Mammary epithelial cell (primary cell): ENCODE measurements at regions not wholly inside any gene's neighbourhood (a gene's known extent, or its start where the extent isn't known, plus 50 kb on each side); places are given as distances from the start of the nearest gene placed in this dataset.

Source experiments
- CTCF ChIP-seq, 2 donors: IDR thresholded peaks in 1 of 2; conservative IDR thresholded peaks in 1 of 2; 2 replicates each; pipeline ENCODE4 v1.5.1; 2011 to 2012; ENCODE audit warnings: inconsistent platforms in 2 of 2, low read length in 2 of 2, mild to moderate bottlenecking in 2 of 2, control low read depth in 1 of 2, low read depth in 1 of 2; ENCODE audit not compliant: insufficient read depth in 1 of 2; ENCODE audit errors: extremely low read depth in 1 of 2
- EZH2 ChIP-seq: IDR thresholded peaks from 2 replicates; pipeline ENCODE4 v1.6.1; 2012; ENCODE audit warnings: low read length, inconsistent platforms, borderline replicate concordance

- TF ChIP-seq EZH2 (no peak), CTCF (conservative IDR thresholded peaks at IDR 0.05 in 1 of 2, IDR thresholded peaks at IDR 0.05 in 1 of 2; ENCODE audit: extremely low read depth in 1 of 2, insufficient read depth in 1 of 2, low read depth in 1 of 2, low read length in 2 of 2) (no peak)
Observed at GRCh38 chr10:36507715-36508114, 617.7 kb upstream of the ANKRD30A start.
